GM12872 (cell line): ENCODE measurements at regions not wholly inside any gene's neighbourhood (a gene's known extent, or its start where the extent isn't known, plus 50 kb on each side); places are given as distances from the start of the nearest gene placed in this dataset.

ENCODE experiments used
- CTCF ChIP-seq: IDR thresholded peaks from 3 replicates; pipeline ENCODE4 v1.5.1; 2011; ENCODE audit warnings: low read depth, mild to moderate bottlenecking, low read length, moderate library complexity; ENCODE audit not compliant: insufficient read depth

GRCh38 chr1:213429642-213430041 lies 378.6 kb downstream of the RPS6KC1 start:
- TF ChIP-seq CTCF = no peak

- no peak for TF ChIP-seq CTCF
Measured at GRCh38 chr1:213435715-213436114, 384.7 kb downstream of the RPS6KC1 start.

GRCh38 chr1:213438339-213438738 lies 387.3 kb downstream of the RPS6KC1 start:
- no peak for TF ChIP-seq CTCF

GRCh38 chr1:213439703-213440102 lies 388.7 kb downstream of the RPS6KC1 start:
- no peak for TF ChIP-seq CTCF

- TF ChIP-seq CTCF = no peak
Measured at GRCh38 chr1:213440766-213441165, 389.7 kb downstream of the RPS6KC1 start.

- no peak for TF ChIP-seq CTCF
Measured at GRCh38 chr1:213443415-213443814, 392.4 kb downstream of the RPS6KC1 start.

GRCh38 chr1:213444224-213444623 lies 393.2 kb downstream of the RPS6KC1 start:
- TF ChIP-seq CTCF = no peak

- TF ChIP-seq CTCF = no peak
Measured at GRCh38 chr1:213446496-213446895, 395.5 kb downstream of the RPS6KC1 start.
